B cell (primary cell): ENCODE measurements at regions not wholly inside any gene's neighbourhood (a gene's known extent, or its start where the extent isn't known, plus 50 kb on each side); places are given as distances from the start of the nearest gene placed in this dataset.
"Not testable (repeated sequence)": the region's sequence is repeated elsewhere in the genome, so short reads cannot be mapped to it uniquely, and the experiment has no call there.

ENCODE experiments used
- ATAC-seq: fragments of 200-7000 bp; cut with Tn5 transposase; one replicate; pipeline ENCODE4 v1.10.0; 2021; ENCODE audit warnings: low read depth, mild to moderate bottlenecking, moderate number of reproducible peaks, moderate library complexity
- CTCF ChIA-PET: fragments of 350-600 bp; sonication (Branson Sonifier 250); formaldehyde crosslinking; loops from one replicate; lab custom pipeline; 2021; ENCODE audit warnings: antibody characterized with exemption, inconsistent platforms; lab: Charles Lee
- POLR2A ChIA-PET: fragments of 350-600 bp; sonication (Branson Sonifier 250); formaldehyde crosslinking; loops from one replicate; lab custom pipeline; 2021; ENCODE audit warnings: antibody characterized with exemption; lab: Charles Lee
- DNase-seq: peaks from one replicate; pipeline ENCODE4 v3.0.0; 2013
- H2AFZ ChIP-seq: 2 replicates; pipeline ENCODE4 v1.6.1; 2012; ENCODE audit warnings: mild to moderate bottlenecking, low read depth, low read length; ENCODE audit not compliant: insufficient read depth, poor library complexity, severe bottlenecking
- H3K27ac ChIP-seq, 2 donors: 1 replicate in 1 of 2; 2 replicates in 1 of 2; pipeline ENCODE4 v1.5.1; 2012 to 2013; ENCODE audit warnings: low read length in 2 of 2, mild to moderate bottlenecking in 2 of 2, moderate library complexity in 1 of 2
- H3K27me3 ChIP-seq, 4 experiments: fragments of 200-600 bp in 1 of 4; sonication (generic) in 1 of 4; replicated peaks in 1 of 4; 1 replicate in 2 of 4; 2 replicates in 2 of 4; pipeline versions ENCODE4 v1.6.1 to v1.7.0; 2013 to 2016; ENCODE audit warnings: low read length in 3 of 4, mild to moderate bottlenecking in 2 of 4, mixed read lengths in 1 of 4, moderate library complexity in 1 of 4; ENCODE audit not compliant: insufficient read depth in 4 of 4, control insufficient read depth in 3 of 4; ENCODE audit errors: control extremely low read depth in 1 of 4
- H3K36me3 ChIP-seq, 2 experiments: replicated peaks in 1 of 2; 1 replicate in 1 of 2; 2 replicates in 1 of 2; pipeline versions ENCODE4 v1.6.1 to v1.7.1; 2013; ENCODE audit warnings: low read length in 1 of 2; ENCODE audit not compliant: insufficient read depth in 2 of 2, control insufficient read depth in 1 of 2; ENCODE audit errors: control extremely low read depth in 1 of 2, extremely low read depth in 1 of 2
- H3K4me1 ChIP-seq, 2 donors: fragments of 200-600 bp in 1 of 2; sonication (generic) in 1 of 2; 1 replicate in 1 of 2; 2 replicates in 1 of 2; pipeline versions ENCODE4 v1.5.1 to v1.6.1; 2013 to 2017; ENCODE audit warnings: low read length in 2 of 2; ENCODE audit not compliant: control insufficient read depth in 2 of 2, insufficient read depth in 2 of 2
- H3K4me2 ChIP-seq: replicated peaks from 2 replicates; pipeline ENCODE3; 2012; ENCODE audit warnings: mild to moderate bottlenecking, low read depth, low read length; ENCODE audit not compliant: poor library complexity, severe bottlenecking
- H3K4me3 ChIP-seq, 5 experiments: fragments of 200-600 bp in 1 of 5; sonication (generic) in 1 of 5; 1 replicate in 3 of 5; 2 replicates in 2 of 5; pipeline versions ENCODE4 v1.5.1 to v1.7.0; 2011 to 2016; ENCODE audit warnings: low read length in 4 of 5, mild to moderate bottlenecking in 4 of 5, low read depth in 2 of 5, control low read depth in 1 of 5, moderate library complexity in 1 of 5; ENCODE audit not compliant: insufficient read depth in 1 of 5; ENCODE audit errors: control extremely low read depth in 1 of 5, extremely low read depth in 1 of 5
- H3K79me2 ChIP-seq: fragments of 200-600 bp; sonication (generic); one replicate; pipeline ENCODE4 v1.6.0; 2016; ENCODE audit warnings: low read length; ENCODE audit not compliant: control insufficient read depth, insufficient read depth
- H3K9ac ChIP-seq: fragments of 200-600 bp; sonication (generic); 2 replicates; pipeline ENCODE4 v1.6.1; 2017; ENCODE audit warnings: mild to moderate bottlenecking, low read length, moderate library complexity
- H3K9me3 ChIP-seq, 3 donors: one replicate each; pipeline versions ENCODE4 v1.6.1 to v1.7.1; 2013; ENCODE audit warnings: low read length in 2 of 3; ENCODE audit not compliant: control insufficient read depth in 2 of 3, insufficient read depth in 1 of 3; ENCODE audit errors: control extremely low read depth in 1 of 3
- H4K20me1 ChIP-seq: 2 replicates; pipeline ENCODE4 v1.6.0; 2012; ENCODE audit warnings: mild to moderate bottlenecking, low read length; ENCODE audit not compliant: insufficient read depth, control insufficient read depth, poor library complexity, severe bottlenecking
- H3K27ac Mint-ChIP-seq: one replicate; pipeline ENCODE4 v1.8.0; 2021; ENCODE audit warnings: mixed read lengths
- H3K27me3 Mint-ChIP-seq: one replicate; pipeline ENCODE4 v1.8.0; 2021; ENCODE audit warnings: mixed read lengths
- H3K4me1 Mint-ChIP-seq: one replicate; pipeline ENCODE4 v1.8.0; 2021; ENCODE audit warnings: mixed read lengths
- H3K4me3 Mint-ChIP-seq: one replicate; pipeline ENCODE4 v1.8.0; 2021; ENCODE audit warnings: mixed read lengths
- H3K9me3 Mint-ChIP-seq: one replicate; pipeline ENCODE4 v1.8.0; 2022; ENCODE audit warnings: mixed read lengths; ENCODE audit not compliant: insufficient read depth
- CTCF ChIP-seq: fragments of 200-600 bp; IDR thresholded peaks from one replicate; pipeline ENCODE4 v1.8.0; 2022; ENCODE audit warnings: antibody characterized with exemption, mild to moderate bottlenecking
- EZH2 ChIP-seq: IDR thresholded peaks from 2 replicates; pipeline ENCODE4 v1.6.1; 2012; ENCODE audit warnings: borderline replicate concordance, low read depth, mild to moderate bottlenecking, moderate library complexity, low read length; ENCODE audit not compliant: insufficient read depth, poor library complexity, severe bottlenecking
- WGBS: methylation state at CpG from one replicate; pipeline ENCODE4 v1.1.5; 2013; ENCODE audit warnings: missing lambda C conversion rate; ENCODE audit not compliant: insufficient coverage; 5-methylcytosine and 5-hydroxymethylcytosine counted together
- intact Hi-C: fragments of 100-400 bp; cut with micrococcal nuclease; formaldehyde crosslinking; loops from one replicate; pipeline ENCODE4 v1.10.0; 2022

- peaks cover 4% of the 10 kb centered on the region for H3K9me3 Mint-ChIP-seq
- Histone ChIP-seq H3K9me3 (no peaks in the 10 kb centered on the region), H3K36me3 (no peaks in the 10 kb centered on the region), H3K4me1 (no peaks in the 10 kb centered on the region), H3K27ac (no peak overlapping the region), H3K4me3 (no peak overlapping the region), H3K4me2 (no peak overlapping the region), H2AFZ (no peak overlapping the region), H3K79me2 (no peaks in the 10 kb centered on the region), H3K9ac (no peak overlapping the region), H3K27me3 (no peaks in the 10 kb centered on the region), H4K20me1 (no peaks in the 10 kb centered on the region)
- intact Hi-C loops: no loop called here
- DNase-seq (no peak), ATAC-seq (no peak)
- 98% methylated on average over 6 of the region's 6 CpGs for WGBS
- POLR2A ChIA-PET: no interaction called here
- TF ChIP-seq EZH2: no peak
- no peaks in the 10 kb centered on the region for H3K27me3 Mint-ChIP-seq
- no peaks in the 10 kb centered on the region for H3K4me1 Mint-ChIP-seq
- no peak overlapping the region for H3K4me3 Mint-ChIP-seq
- CTCF ChIA-PET: no interaction called here
- H3K27ac Mint-ChIP-seq: no peak overlapping the region
These were observed 761.9 kb upstream of the SLITRK5 start for GRCh38 chr13:86909318-86909717.

DNA sequence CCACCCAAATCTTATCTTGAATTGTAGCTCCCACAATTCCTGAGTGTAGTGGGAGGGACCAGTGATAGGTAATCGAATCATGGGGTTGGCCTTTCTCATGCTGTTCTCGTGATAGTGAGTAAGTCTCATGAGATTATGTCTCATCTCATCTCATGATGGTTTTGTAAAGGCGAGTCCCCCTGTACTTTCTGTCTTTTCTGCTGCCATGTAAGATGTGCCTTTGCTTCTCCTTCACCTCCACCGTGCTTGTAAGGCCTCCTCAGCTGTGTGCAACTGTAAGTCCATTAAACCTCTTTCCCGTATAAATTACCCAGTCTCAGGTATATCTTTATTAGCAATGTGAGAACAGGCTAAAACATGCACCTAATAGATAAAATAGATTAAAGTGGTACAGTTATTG lies 756.4 kb upstream of the SLITRK5 start:
- Histone ChIP-seq H3K4me2 (no peak overlapping the region), H4K20me1 (no peaks in the 10 kb centered on the region), H3K4me3 (no peak overlapping the region), H3K27me3 (no peaks in the 10 kb centered on the region), H3K9me3 (peaks cover 0 to 1% (median 0%) of the 10 kb centered on the region in 3 donors), H3K36me3 (no peaks in the 10 kb centered on the region), H3K79me2 (no peaks in the 10 kb centered on the region), H2AFZ (no peak overlapping the region), H3K4me1 (no peaks in the 10 kb centered on the region), H3K27ac (no peak overlapping the region), H3K9ac (no peak overlapping the region)
- ATAC-seq (no peak), DNase-seq (no peak)
- TF ChIP-seq CTCF (no peak), EZH2 (no peak)
- Mint-ChIP-seq H3K27me3 (no peaks in the 10 kb centered on the region), H3K4me1 (no peaks in the 10 kb centered on the region), H3K9me3 (no peaks in the 10 kb centered on the region), H3K4me3 (no peak overlapping the region), H3K27ac (no peak overlapping the region)
- 88% methylated on average over 3 of the region's 5 CpGs for WGBS
- POLR2A ChIA-PET: no interaction called here
- CTCF ChIA-PET: no interaction called here
- intact Hi-C loops: no loop called here

DNA sequence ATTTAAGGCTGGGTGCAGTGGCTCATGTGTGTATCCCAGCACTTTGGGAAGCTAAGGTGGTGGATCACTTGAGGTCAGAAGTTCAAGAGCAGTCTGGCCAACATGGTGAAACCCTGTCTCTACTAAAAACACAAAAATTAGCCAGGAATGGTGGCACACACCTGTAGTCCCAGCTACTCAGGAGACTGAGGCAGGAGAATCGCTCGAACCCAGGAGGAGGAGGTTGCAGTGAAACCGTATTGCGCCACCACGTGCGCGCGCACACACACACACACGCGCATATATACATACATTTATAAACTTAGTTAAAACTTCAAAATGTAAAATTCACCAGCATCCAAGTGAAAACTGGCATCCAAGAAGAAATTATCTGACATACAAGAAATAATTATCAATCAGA lies 753.7 kb upstream of the SLITRK5 start:
- H3K36me3 ChIP-seq, H3K4me3 Mint-ChIP-seq, H3K4me3 ChIP-seq, POLR2A ChIA-PET, H3K4me2 ChIP-seq, H3K27ac Mint-ChIP-seq, H3K27me3 ChIP-seq, ATAC-seq, intact Hi-C loops, H3K79me2 ChIP-seq, H3K4me1 Mint-ChIP-seq, H3K4me1 ChIP-seq, H3K9ac ChIP-seq, H3K27ac ChIP-seq, H3K9me3 ChIP-seq, CTCF ChIA-PET, H3K27me3 Mint-ChIP-seq, DNase-seq, H4K20me1 ChIP-seq, H2AFZ ChIP-seq, H3K9me3 Mint-ChIP-seq: not testable (repeated sequence)
- 100% methylated on average over 2 of the region's 10 CpGs for WGBS
